OCI-LY7 (cell line): ENCODE measurements at regions not wholly inside any gene's neighbourhood (a gene's known extent, or its start where the extent isn't known, plus 50 kb on each side); places are given as distances from the start of the nearest gene placed in this dataset.

ENCODE experiments used
- EZH2phosphoT487 ChIP-seq: fragments of 200-600 bp; sonication (generic); IDR thresholded peaks from 2 replicates; pipeline ENCODE4 v1.6.1; 2018; ENCODE audit warnings: low read depth, borderline replicate concordance, mild to moderate bottlenecking, mixed run types, antibody characterized with exemption, low read length, moderate library complexity, mixed read lengths
- TF ChIP-seq, protein P1 (sequence below): fragments of 200-600 bp; sonication (generic); conservative IDR thresholded peaks from 2 replicates; pipeline ENCODE4 v1.5.1; 2014; ENCODE audit warnings: mild to moderate bottlenecking, antibody characterized with exemption, low read length, moderate library complexity, mixed read lengths

DNA sequence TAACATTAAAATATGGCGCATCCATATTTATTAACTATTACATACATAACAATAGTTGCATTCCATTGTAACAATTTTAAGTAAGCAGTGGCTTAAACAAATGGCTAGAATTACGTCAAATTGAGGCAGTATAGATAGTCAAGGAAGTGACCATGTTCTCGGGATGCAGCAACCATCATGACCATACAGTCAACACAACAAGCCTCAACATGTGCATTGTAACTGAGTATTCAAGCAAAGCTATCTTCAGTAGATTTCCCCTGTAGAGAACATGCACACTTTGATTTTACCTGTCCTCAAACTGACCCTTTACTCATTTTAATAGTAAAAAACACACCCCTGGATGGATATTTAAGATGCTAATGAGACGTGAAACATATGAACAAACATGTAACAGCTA is 356.4 kb downstream of the HINT1 start:
- TF ChIP-seq, protein P1, sequence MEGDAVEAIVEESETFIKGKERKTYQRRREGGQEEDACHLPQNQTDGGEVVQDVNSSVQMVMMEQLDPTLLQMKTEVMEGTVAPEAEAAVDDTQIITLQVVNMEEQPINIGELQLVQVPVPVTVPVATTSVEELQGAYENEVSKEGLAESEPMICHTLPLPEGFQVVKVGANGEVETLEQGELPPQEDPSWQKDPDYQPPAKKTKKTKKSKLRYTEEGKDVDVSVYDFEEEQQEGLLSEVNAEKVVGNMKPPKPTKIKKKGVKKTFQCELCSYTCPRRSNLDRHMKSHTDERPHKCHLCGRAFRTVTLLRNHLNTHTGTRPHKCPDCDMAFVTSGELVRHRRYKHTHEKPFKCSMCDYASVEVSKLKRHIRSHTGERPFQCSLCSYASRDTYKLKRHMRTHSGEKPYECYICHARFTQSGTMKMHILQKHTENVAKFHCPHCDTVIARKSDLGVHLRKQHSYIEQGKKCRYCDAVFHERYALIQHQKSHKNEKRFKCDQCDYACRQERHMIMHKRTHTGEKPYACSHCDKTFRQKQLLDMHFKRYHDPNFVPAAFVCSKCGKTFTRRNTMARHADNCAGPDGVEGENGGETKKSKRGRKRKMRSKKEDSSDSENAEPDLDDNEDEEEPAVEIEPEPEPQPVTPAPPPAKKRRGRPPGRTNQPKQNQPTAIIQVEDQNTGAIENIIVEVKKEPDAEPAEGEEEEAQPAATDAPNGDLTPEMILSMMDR, result no peak
- no peak for TF ChIP-seq EZH2phosphoT487
